Large intestine (tissue), 3 donors: ENCODE measurements at regions not wholly inside any gene's neighbourhood (a gene's known extent, or its start where the extent isn't known, plus 50 kb on each side); places are given as distances from the start of the nearest gene placed in this dataset.
"Not testable (repeated sequence)": the region's sequence is repeated elsewhere in the genome, so short reads cannot be mapped to it uniquely, and the experiment has no call there.

Source experiments
- DNase-seq, 2 donors: peaks; one replicate each; pipeline versions ENCODE4 v3.0.0 to v3.0.0-alpha.2; 2013
- H3K27ac ChIP-seq: one replicate; pipeline ENCODE4 v1.5.1; 2013; ENCODE audit warnings: low read length
- H3K27me3 ChIP-seq: 2 replicates; pipeline ENCODE4 v1.6.1; 2013; ENCODE audit warnings: low read length; ENCODE audit not compliant: control insufficient read depth, insufficient read depth
- H3K36me3 ChIP-seq: 2 replicates; pipeline ENCODE4 v1.6.1; 2013; ENCODE audit warnings: low read length; ENCODE audit not compliant: control insufficient read depth, insufficient read depth
- H3K4me1 ChIP-seq: one replicate; pipeline ENCODE4 v1.6.1; 2013; ENCODE audit warnings: low read length; ENCODE audit not compliant: control insufficient read depth, insufficient read depth
- H3K4me3 ChIP-seq: one replicate; pipeline ENCODE4 v1.5.1; 2013; ENCODE audit warnings: low read length
- H3K9me3 ChIP-seq: one replicate; pipeline ENCODE4 v1.6.1; 2013; ENCODE audit warnings: mild to moderate bottlenecking, low read depth, low read length, moderate library complexity; ENCODE audit not compliant: control insufficient read depth
- WGBS: methylation state at CpG from one replicate; pipeline ENCODE4 v1.1.5; 2013; ENCODE audit warnings: low lambda C conversion rate; ENCODE audit not compliant: insufficient coverage; 5-methylcytosine and 5-hydroxymethylcytosine counted together

GRCh38 chr10:28997734-28998133 is 291.1 kb upstream of the LYZL1 start:
- H3K4me3 ChIP-seq: no peak overlapping the region
- WGBS: no CpG with 5 or more reads among the region's 6 CpGs
- DNase-seq: no peak
- H3K27me3 ChIP-seq: no peaks in the 10 kb centered on the region
- H3K9me3 ChIP-seq: no peaks in the 10 kb centered on the region
- H3K4me1 ChIP-seq: no peaks in the 10 kb centered on the region
- no peak overlapping the region for H3K27ac ChIP-seq
- H3K36me3 ChIP-seq: no peaks in the 10 kb centered on the region

GRCh38 chr10:29001801-29002200 is 287.1 kb upstream of the LYZL1 start:
- Histone ChIP-seq H3K9me3 (no peaks in the 10 kb centered on the region), H3K27me3 (no peaks in the 10 kb centered on the region), H3K4me3 (no peak overlapping the region), H3K36me3 (no peaks in the 10 kb centered on the region), H3K27ac (no peak overlapping the region), H3K4me1 (no peaks in the 10 kb centered on the region)
- DNase-seq: no peak
- WGBS: no CpG with 5 or more reads among the region's 6 CpGs

- H3K27me3 ChIP-seq, H3K36me3 ChIP-seq, H3K4me3 ChIP-seq, DNase-seq, H3K27ac ChIP-seq, H3K4me1 ChIP-seq, H3K9me3 ChIP-seq: not testable (repeated sequence)
- no CpG with 5 or more reads among the region's 5 CpGs for WGBS
Observed at GRCh38 chr10:29003014-29003413, 285.9 kb upstream of the LYZL1 start.

- no peak overlapping the region for H3K27ac ChIP-seq
- DNase-seq: no peak
- peaks cover 9% of the 10 kb centered on the region for H3K9me3 ChIP-seq
- no peak overlapping the region for H3K4me3 ChIP-seq
- peaks cover 16% of the 10 kb centered on the region for H3K4me1 ChIP-seq
- WGBS: 100% methylated on average over 1 of the region's 8 CpGs
- H3K27me3 ChIP-seq: no peaks in the 10 kb centered on the region
- no peaks in the 10 kb centered on the region for H3K36me3 ChIP-seq
Observed at GRCh38 chr10:29005988-29006387, 282.9 kb upstream of the LYZL1 start.

GRCh38 chr10:29007370-29007747 is 281.5 kb upstream of the LYZL1 start:
- Histone ChIP-seq H3K27me3 (no peaks in the 10 kb centered on the region), H3K9me3 (peaks cover 9% of the 10 kb centered on the region), H3K4me3 (no peak overlapping the region), H3K4me1 (peaks cover 16% of the 10 kb centered on the region), H3K27ac (peak overlapping the region; percentile 49), H3K36me3 (no peaks in the 10 kb centered on the region)
- no peak for DNase-seq
- WGBS: no CpG with 5 or more reads among the region's 9 CpGs

- peak; percentile 61 to 82 for DNase-seq
- Histone ChIP-seq H3K9me3 (peaks cover 9% of the 10 kb centered on the region), H3K27me3 (no peaks in the 10 kb centered on the region), H3K36me3 (no peaks in the 10 kb centered on the region), H3K4me1 (peaks cover 16% of the 10 kb centered on the region), H3K27ac (peak overlapping the region; percentile 49), H3K4me3 (no peak overlapping the region)
- WGBS: no CpG with 5 or more reads among the region's 10 CpGs
Observed at GRCh38 chr10:29007748-29008610, 280.9 kb upstream of the LYZL1 start.

- Histone ChIP-seq H3K4me3 (no peak overlapping the region), H3K4me1 (peaks cover 16% of the 10 kb centered on the region), H3K27me3 (no peaks in the 10 kb centered on the region), H3K9me3 (peaks cover 9% of the 10 kb centered on the region), H3K27ac (no peak overlapping the region), H3K36me3 (no peaks in the 10 kb centered on the region)
- WGBS: no CpG with 5 or more reads among the region's 5 CpGs
- peak in 1 of 2 donors; percentile 26 for DNase-seq
Observed at GRCh38 chr10:29009464-29009863, 279.4 kb upstream of the LYZL1 start.

GRCh38 chr10:29011516-29011915 is 277.4 kb upstream of the LYZL1 start:
- H3K27ac ChIP-seq: no peak overlapping the region
- no peaks in the 10 kb centered on the region for H3K36me3 ChIP-seq
- no peak for DNase-seq
- no peaks in the 10 kb centered on the region for H3K27me3 ChIP-seq
- WGBS: 38% methylated on average over 1 of the region's 4 CpGs
- peaks cover 9% of the 10 kb centered on the region for H3K9me3 ChIP-seq
- H3K4me3 ChIP-seq: no peak overlapping the region
- peaks cover 19% of the 10 kb centered on the region for H3K4me1 ChIP-seq

- Histone ChIP-seq H3K36me3 (no peaks in the 10 kb centered on the region), H3K4me3 (no peak overlapping the region), H3K9me3 (peaks cover 3% of the 10 kb centered on the region), H3K27ac (no peak overlapping the region), H3K27me3 (no peaks in the 10 kb centered on the region), H3K4me1 (peaks cover 10% of the 10 kb centered on the region)
- DNase-seq: no peak
- 100% methylated on average over 1 of the region's 9 CpGs for WGBS
Observed at GRCh38 chr10:29012926-29013554, 275.8 kb upstream of the LYZL1 start.

- Histone ChIP-seq H3K4me1 (peaks cover 2% of the 10 kb centered on the region), H3K27ac (no peak overlapping the region), H3K27me3 (no peaks in the 10 kb centered on the region), H3K9me3 (no peaks in the 10 kb centered on the region), H3K4me3 (no peak overlapping the region), H3K36me3 (no peaks in the 10 kb centered on the region)
- WGBS: 100% methylated on average over 1 of the region's 3 CpGs
- no peak for DNase-seq
Observed at GRCh38 chr10:29021591-29021990, 267.3 kb upstream of the LYZL1 start.
